Calu3 (cell line): ENCODE measurements at regions not wholly inside any gene's neighbourhood (a gene's known extent, or its start where the extent isn't known, plus 50 kb on each side); places are given as distances from the start of the nearest gene placed in this dataset.

Experiments used
- BruUV-seq: library from RNA; stranded (reverse); fragments of 400-500 nt; replicated peaks from 2 replicates; lab custom pipeline; 2021; lab: Mats Ljungman, UMichigan
- CTCF ChIA-PET: fragments of 300-600 bp; sonication (Branson Sonifier 250); formaldehyde crosslinking; loops from one replicate; lab custom pipeline; 2022; ENCODE audit warnings: antibody characterized with exemption; lab: Charles Lee
- DNase-seq: peaks from one replicate; pipeline ENCODE4 v3.0.0; 2022
- H3K27ac Mint-ChIP-seq: one replicate; pipeline ENCODE4 v1.8.0; 2022; ENCODE audit warnings: mixed read lengths; ENCODE audit not compliant: unreplicated experiment
- H3K27me3 Mint-ChIP-seq: one replicate; pipeline ENCODE4 v1.8.0; 2022; ENCODE audit warnings: mixed read lengths; ENCODE audit not compliant: unreplicated experiment
- H3K36me3 Mint-ChIP-seq: one replicate; pipeline ENCODE4 v1.8.0; 2022; ENCODE audit warnings: mild to moderate bottlenecking, moderate library complexity, mixed read lengths; ENCODE audit not compliant: insufficient read depth, unreplicated experiment
- H3K4me1 Mint-ChIP-seq: one replicate; pipeline ENCODE4 v1.8.0; 2022; ENCODE audit warnings: mild to moderate bottlenecking, low read depth, mixed read lengths; ENCODE audit not compliant: unreplicated experiment
- H3K4me3 Mint-ChIP-seq: one replicate; pipeline ENCODE4 v1.8.0; 2022; ENCODE audit warnings: mild to moderate bottlenecking, low read depth, moderate library complexity, mixed read lengths; ENCODE audit not compliant: unreplicated experiment
- H3K9me3 Mint-ChIP-seq: one replicate; pipeline ENCODE4 v1.8.0; 2022; ENCODE audit warnings: low read depth, mixed read lengths; ENCODE audit not compliant: unreplicated experiment
- intact Hi-C: fragments of 100-400 bp; cut with micrococcal nuclease; formaldehyde crosslinking; loops from one replicate; pipeline ENCODE4 v1.10.0; 2022; ENCODE audit not compliant: unreplicated experiment
- TF ChIP-seq, protein P1 (sequence below): fragments of 200-600 bp; IDR thresholded peaks from one replicate; pipeline ENCODE4 v1.8.0; 2022; ENCODE audit warnings: antibody characterized with exemption; ENCODE audit not compliant: unreplicated experiment

- CTCF ChIA-PET: no interaction called here
- Mint-ChIP-seq H3K9me3 (no peaks in the 10 kb centered on the region), H3K27me3 (peaks cover 66% of the 10 kb centered on the region), H3K36me3 (no peaks in the 10 kb centered on the region), H3K4me1 (no peaks in the 10 kb centered on the region), H3K27ac (no peak overlapping the region), H3K4me3 (no peak overlapping the region)
- intact Hi-C loops: loop anchor here (1.0 kb wide), 1 partner anchor 27 kb away; no protein-coding TSS in a partner anchor
- no peak for DNase-seq
- BruUV-seq: no TSS peak
- TF ChIP-seq, protein P1, sequence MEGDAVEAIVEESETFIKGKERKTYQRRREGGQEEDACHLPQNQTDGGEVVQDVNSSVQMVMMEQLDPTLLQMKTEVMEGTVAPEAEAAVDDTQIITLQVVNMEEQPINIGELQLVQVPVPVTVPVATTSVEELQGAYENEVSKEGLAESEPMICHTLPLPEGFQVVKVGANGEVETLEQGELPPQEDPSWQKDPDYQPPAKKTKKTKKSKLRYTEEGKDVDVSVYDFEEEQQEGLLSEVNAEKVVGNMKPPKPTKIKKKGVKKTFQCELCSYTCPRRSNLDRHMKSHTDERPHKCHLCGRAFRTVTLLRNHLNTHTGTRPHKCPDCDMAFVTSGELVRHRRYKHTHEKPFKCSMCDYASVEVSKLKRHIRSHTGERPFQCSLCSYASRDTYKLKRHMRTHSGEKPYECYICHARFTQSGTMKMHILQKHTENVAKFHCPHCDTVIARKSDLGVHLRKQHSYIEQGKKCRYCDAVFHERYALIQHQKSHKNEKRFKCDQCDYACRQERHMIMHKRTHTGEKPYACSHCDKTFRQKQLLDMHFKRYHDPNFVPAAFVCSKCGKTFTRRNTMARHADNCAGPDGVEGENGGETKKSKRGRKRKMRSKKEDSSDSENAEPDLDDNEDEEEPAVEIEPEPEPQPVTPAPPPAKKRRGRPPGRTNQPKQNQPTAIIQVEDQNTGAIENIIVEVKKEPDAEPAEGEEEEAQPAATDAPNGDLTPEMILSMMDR: no peak
Measured at GRCh38 chr1:48077795-48078222, 80.6 kb upstream of the TRABD2B start.

GRCh38 chr1:48076017-48076416, 78.8 kb upstream of the TRABD2B start:
- no peak for DNase-seq
- Mint-ChIP-seq H3K9me3 (no peaks in the 10 kb centered on the region), H3K27ac (no peak overlapping the region), H3K4me3 (no peak overlapping the region), H3K27me3 (peaks cover 77% of the 10 kb centered on the region), H3K4me1 (no peaks in the 10 kb centered on the region), H3K36me3 (no peaks in the 10 kb centered on the region)
- CTCF ChIA-PET: no interaction called here
- TF ChIP-seq, protein P1: no peak
- BruUV-seq: no TSS peak
- intact Hi-C loops: no loop called here

DNA sequence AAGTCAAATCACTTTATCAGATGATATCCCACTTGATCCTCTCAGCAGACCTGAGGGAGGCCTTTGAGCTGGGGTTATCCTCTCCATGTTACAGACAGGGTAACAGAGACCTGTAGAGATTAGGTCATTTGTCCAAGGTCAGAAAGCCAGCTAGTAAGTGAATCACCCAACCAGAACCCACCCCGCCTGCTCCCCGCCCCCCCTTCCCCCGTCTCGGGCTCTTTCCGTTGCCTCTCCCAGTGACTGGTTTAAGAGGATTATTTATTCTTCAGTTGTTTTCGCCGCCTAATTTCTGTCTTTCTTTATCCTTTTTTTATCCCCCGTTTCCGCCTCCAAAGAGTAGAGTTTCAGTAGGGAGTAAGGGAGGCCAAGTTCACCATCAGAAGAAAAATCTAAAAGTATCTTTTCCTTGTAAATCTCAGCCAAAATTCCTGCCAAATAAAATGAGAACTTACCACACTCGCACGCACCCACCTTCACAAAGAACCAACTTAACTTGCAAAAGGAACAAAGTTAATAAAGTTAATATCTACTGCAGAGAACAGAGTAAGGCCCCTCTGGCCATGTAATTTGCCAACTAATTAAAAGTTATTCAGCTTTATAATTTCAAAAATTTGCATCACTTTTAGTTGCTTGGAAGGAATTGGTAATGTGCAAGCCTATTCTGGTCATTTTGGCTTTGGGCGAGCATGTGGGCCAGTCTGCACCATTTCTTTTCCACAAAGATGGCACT, 76.8 kb upstream of the TRABD2B start:
- TF ChIP-seq, protein P1: no peak
- H3K9me3 Mint-ChIP-seq: no peaks in the 10 kb centered on the region
- intact Hi-C loops: no loop called here
- no peaks in the 10 kb centered on the region for H3K36me3 Mint-ChIP-seq
- CTCF ChIA-PET: no interaction called here
- no peak overlapping the region for H3K4me3 Mint-ChIP-seq
- peaks cover 62% of the 10 kb centered on the region for H3K27me3 Mint-ChIP-seq
- no peak overlapping the region for H3K27ac Mint-ChIP-seq
- DNase-seq: no peak
- BruUV-seq: no TSS peak
- peaks cover 11% of the 10 kb centered on the region for H3K4me1 Mint-ChIP-seq

GRCh38 chr1:48071513-48071912, 74.3 kb upstream of the TRABD2B start:
- H3K36me3 Mint-ChIP-seq: no peaks in the 10 kb centered on the region
- H3K9me3 Mint-ChIP-seq: no peaks in the 10 kb centered on the region
- H3K27ac Mint-ChIP-seq: no peak overlapping the region
- peaks cover 11% of the 10 kb centered on the region for H3K4me1 Mint-ChIP-seq
- intact Hi-C loops: no loop called here
- H3K27me3 Mint-ChIP-seq: peaks cover 37% of the 10 kb centered on the region
- no TSS peak for BruUV-seq
- no peak for DNase-seq
- TF ChIP-seq, protein P1: no peak
- CTCF ChIA-PET: no interaction called here
- H3K4me3 Mint-ChIP-seq: no peak overlapping the region
